Fibroblast of the aortic adventitia (primary cell): ENCODE measurements at regions not wholly inside any gene's neighbourhood (a gene's known extent, or its start where the extent isn't known, plus 50 kb on each side); places are given as distances from the start of the nearest gene placed in this dataset.

ENCODE experiments used
- DNase-seq: peaks from one replicate; pipeline ENCODE4 v3.0.0-alpha.2; 2010; ENCODE audit warnings: low read depth
- H3K4me3 ChIP-seq: 2 replicates; pipeline ENCODE4 v1.5.1; 2011; ENCODE audit warnings: low read depth, mild to moderate bottlenecking, control low read depth, low read length, moderate library complexity
- CTCF ChIP-seq: IDR thresholded peaks from 2 replicates; pipeline ENCODE4 v1.5.1; 2011; ENCODE audit warnings: mild to moderate bottlenecking, low read length, control low read depth, inconsistent platforms; ENCODE audit not compliant: insufficient read depth

GRCh38 chr14:81952917-81953316, 419.3 kb upstream of the SEL1L start:
- H3K4me3 ChIP-seq = no peak overlapping the region
- DNase-seq = no peak
- no peak for TF ChIP-seq CTCF

- no peak overlapping the region for H3K4me3 ChIP-seq
- DNase-seq = no peak
- TF ChIP-seq CTCF = no peak
Observed at GRCh38 chr14:81953419-81953818, 419.8 kb upstream of the SEL1L start.

GRCh38 chr14:81955123-81955522, 421.5 kb upstream of the SEL1L start:
- no peak for TF ChIP-seq CTCF
- no peak overlapping the region for H3K4me3 ChIP-seq
- no peak for DNase-seq

GRCh38 chr14:81960781-81961180, 427.1 kb upstream of the SEL1L start:
- H3K4me3 ChIP-seq = no peak overlapping the region
- TF ChIP-seq CTCF = no peak
- no peak for DNase-seq

- no peak overlapping the region for H3K4me3 ChIP-seq
- TF ChIP-seq CTCF = no peak
- DNase-seq = no peak
Observed at GRCh38 chr14:81963846-81964245, 430.2 kb upstream of the SEL1L start.

GRCh38 chr14:81970307-81970706, 436.7 kb upstream of the SEL1L start:
- H3K4me3 ChIP-seq = no peak overlapping the region
- TF ChIP-seq CTCF = no peak
- no peak for DNase-seq

GRCh38 chr14:81971911-81972310, 438.3 kb upstream of the SEL1L start:
- no peak overlapping the region for H3K4me3 ChIP-seq
- no peak for DNase-seq
- no peak for TF ChIP-seq CTCF
